T-helper 1 cell treated with Interleukin-12 subunit alpha and Interleukin-12 subunit beta and Interleukin-4 antibody, amounts not matched to agents 30 ng/mL and 1 ng/mL, for 36 hours (primary cell): ENCODE measurements at regions not wholly inside any gene's neighbourhood (a gene's known extent, or its start where the extent isn't known, plus 50 kb on each side); places are given as distances from the start of the nearest gene placed in this dataset.

ENCODE experiments used
- intact Hi-C: fragments of 100-400 bp; cut with micrococcal nuclease; formaldehyde crosslinking; loops from one replicate; pipeline ENCODE4 v1.15.1; 2024

DNA sequence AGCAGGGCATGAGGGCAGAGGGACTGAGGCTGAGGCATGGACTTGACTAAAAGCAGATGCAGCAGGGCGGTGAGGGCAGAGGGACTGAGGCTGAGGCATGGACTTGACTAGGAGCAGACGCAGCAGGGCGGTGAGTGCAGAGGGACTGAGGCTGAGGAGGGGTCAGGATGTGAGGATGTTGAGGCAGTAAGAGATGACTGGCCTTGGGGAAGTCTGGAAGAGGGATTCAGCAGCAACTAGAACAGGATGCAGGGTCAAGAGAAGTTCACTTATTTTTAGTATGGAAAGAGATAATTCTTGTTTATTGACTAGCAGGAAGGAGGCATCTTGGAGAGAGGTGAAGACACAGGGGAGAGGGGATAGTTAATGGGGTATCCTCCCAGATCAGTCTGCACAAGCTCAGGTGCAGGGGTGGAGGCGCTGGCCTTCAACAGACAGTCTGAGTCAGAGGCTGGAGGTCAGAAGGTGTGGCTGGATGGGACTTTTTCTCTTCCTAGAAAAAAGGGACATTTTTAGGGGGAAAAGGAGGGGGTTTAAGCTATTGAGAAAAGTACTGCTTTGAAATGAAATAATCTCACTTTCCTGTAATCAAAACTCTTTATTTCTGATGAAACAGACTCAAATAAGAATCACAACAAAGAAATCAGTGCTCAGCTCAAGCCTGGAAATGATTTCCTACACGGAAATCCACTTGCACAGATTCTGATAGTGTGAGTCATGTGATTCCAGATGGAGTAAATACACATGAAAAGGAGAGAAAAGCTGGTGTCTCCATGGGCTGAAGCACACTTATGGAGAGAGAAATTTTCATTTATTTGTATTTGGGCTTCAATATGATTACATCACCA is 130.9 kb downstream of the PALM2AKAP2 start:
- intact Hi-C loops: no loop called here

DNA sequence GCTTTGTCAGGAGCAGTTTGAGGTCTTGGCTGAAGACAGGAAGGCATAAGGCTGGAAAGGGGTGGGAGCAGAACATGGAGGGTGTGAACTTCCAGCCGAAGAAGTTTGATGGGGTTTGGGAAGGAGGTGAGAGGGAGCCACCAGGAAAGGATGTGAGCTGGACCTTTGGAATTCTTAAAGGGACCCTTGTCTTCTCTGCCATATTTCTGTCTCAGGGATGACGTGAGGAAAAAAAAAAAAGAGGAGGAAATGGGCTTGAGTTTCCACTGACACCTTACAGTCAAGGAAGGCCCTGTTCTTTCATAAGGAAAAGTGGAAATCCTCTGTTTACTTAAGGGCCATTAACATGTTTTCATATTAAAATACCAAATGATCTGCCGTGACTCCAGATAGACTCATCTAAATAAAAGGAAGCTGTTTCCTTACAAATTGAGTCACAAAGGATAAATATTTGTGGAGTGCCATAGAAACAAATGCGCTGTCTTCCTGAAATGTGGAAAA is 132.1 kb downstream of the PALM2AKAP2 start:
- intact Hi-C loops: no loop called here

DNA sequence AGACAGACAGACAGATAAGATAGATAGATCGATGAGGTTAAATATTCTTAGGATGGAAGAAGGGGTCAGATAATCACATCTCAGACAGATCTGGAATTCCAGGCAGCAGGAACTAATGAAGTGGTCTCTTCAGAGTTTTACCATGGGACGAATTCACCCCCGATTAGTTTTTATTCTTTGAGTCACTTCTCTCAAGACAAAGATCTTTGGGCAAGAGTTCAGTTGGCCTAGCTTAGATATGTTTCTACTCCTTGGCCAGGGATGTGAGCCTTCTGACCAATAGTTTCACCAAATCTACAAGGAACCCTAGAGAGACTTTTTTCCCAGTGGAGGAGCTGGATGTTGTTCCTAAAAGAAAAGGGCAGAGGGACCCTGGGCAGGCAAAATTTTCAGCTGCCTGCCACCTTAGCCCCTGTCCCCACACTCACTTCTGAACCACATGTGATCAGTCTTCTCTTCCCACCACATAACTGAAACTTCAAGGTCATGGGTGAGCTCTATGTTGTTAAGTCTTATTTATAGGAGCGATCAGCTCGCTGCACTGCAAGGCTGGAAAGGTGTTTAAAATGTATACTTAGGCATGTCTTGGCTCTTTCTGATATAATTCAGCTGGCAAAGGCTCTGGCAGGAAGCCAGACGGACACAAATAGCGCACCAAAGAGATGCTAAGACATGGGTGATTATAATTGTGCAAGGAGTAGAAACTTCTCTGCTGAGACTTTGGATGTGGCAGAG is 132.9 kb downstream of the PALM2AKAP2 start:
- intact Hi-C loops: no loop called here

DNA sequence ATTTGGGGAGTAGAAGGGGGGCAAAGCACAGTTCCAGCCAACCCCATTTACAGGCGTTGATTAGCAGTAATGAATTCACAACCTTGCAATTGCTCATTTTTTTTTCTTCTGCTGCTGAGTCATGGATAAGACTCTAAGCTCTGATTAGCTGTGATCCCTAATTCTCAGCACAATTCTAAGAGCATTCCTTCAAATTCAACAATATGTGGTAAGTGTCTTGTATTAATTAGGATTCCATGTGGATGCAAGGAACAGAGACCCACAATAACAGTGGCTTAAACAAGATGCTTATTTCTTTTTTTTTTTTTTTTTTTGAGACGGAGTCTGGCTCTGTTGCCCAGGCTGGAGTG is 133.4 kb downstream of the PALM2AKAP2 start:
- intact Hi-C loops: no loop called here

DNA sequence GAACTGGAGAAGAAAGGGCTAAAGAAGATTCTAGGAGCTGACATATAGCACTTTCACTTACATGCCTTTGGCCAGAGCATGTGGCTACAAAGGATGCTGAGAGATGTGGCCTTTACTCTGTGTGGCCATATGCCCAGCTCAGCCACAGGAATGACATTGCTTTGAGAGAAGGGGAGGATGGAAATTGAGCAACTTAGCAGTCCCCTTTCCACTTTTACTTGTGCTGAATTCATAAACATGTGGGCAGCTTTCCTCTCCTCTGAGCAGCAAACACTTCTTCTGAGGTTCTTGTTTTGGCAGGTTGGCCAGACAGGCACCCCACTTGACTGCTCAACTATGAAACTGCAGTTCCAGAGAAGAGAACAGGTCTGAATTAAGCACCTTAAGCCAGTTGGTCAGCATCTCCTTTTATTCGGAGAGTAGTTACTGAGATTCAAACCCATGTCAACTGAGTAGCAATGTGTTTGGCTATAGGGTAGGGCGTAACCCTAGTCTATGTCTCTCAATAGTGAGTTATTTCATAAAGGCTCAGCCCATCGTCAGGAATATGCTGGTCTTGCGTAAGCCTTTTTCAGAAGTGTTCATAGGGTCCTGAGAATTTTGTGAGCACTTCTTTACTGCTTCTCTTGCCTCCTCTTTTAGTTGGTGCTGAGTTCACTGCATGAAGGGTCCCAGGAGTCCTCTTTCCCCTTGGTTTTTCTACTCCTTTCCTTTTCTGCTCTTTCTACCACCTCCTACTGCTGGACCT is 134.5 kb downstream of the PALM2AKAP2 start:
- intact Hi-C loops: no loop called here

DNA sequence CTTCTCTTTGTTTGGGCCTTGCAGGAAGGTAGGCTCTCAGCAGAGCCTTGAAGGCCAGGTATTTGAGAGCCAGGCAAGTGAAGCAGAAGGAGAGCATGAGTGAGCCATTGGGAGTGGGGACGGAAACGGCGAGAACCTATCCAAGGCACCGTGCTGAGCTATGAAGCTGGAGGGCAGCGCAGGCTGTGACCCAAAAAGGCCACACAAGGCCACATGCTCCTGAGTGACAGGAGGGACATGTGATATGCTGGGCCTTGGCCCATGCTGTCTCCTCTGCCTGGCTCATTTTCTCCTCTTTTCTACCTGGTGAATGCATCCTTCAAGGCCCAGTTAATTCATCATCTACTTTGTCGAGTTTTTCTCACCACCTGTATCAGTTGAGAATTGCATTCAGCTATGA is 136.3 kb downstream of the PALM2AKAP2 start:
- intact Hi-C loops: no loop called here

DNA sequence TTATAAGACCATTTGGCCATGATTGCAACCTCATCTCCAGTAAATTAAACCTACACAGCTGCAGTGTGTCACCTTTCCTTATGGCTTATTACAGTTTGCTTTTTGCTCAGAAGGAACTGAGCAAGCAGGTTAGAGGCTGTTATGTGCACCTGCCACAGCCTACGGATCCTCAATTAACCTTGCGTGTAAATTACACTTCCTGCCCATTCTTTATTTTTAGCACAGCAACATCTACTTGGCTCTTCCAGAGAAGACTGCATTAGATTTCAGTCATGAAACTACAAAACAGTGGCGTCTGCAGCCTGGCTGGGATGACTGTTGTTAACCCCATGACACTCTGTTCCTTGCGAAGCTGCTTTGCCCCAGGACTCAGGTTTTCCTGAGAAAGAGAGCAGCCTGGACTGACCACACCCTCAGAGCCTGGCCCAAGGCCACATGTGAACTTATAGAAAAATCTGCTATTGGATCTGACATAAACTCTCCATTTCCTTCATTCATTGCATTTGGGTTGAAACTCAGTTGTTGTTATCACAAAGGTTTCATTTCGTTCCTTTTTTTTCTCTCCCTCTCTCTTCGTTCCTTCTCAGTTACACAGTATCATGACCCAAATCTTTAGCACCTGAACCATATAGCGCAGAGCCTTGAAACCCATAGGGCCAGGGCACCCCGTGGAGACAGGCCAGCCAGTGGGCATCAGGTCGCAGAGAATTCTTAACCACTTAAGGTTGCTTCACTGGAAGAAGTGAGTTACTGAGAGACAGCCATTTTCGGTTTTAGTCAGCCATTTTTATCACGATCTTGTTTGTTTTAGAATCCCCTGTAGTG is 138.6 kb downstream of the PALM2AKAP2 start:
- intact Hi-C loops: loop anchor here (1.0 to 2.0 kb wide), 8 partner anchors 16 to 239 kb away; no protein-coding TSS in a partner anchor

DNA sequence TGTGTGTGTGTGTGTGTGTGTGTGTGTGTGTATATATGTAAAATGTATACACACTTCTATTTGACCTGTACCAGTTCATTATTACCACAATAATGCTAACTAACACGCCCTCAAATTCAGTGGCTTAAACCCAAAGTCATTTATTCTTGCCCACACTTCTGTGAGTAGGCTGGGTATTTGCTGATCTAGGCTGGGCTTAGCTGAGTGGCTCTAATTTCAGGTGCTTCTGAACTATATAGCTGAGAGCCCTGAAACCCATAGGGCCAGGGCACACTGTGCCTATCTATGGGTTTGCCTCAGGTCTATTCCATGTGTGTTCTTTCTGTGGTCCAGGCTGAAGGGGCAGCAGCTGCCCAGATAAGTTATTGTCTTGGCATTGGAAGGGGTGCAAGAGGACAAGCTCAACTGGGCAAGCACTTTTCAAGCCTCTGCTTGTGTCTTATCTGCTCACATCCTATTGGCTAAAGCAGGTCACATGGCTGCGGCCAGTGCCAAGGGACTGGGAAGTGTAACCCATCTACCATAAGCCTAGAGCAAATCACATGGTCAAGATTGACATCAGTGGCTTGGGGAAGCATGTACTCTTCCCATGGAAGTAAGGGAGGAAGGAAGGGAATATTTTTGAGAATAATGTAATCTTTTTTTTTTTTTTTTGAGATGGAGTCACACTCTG is 139.9 kb downstream of the PALM2AKAP2 start:
- intact Hi-C loops: loop anchor here (1.0 to 2.0 kb wide), 3 partner anchors 15 to 25 kb away; no protein-coding TSS in a partner anchor

DNA sequence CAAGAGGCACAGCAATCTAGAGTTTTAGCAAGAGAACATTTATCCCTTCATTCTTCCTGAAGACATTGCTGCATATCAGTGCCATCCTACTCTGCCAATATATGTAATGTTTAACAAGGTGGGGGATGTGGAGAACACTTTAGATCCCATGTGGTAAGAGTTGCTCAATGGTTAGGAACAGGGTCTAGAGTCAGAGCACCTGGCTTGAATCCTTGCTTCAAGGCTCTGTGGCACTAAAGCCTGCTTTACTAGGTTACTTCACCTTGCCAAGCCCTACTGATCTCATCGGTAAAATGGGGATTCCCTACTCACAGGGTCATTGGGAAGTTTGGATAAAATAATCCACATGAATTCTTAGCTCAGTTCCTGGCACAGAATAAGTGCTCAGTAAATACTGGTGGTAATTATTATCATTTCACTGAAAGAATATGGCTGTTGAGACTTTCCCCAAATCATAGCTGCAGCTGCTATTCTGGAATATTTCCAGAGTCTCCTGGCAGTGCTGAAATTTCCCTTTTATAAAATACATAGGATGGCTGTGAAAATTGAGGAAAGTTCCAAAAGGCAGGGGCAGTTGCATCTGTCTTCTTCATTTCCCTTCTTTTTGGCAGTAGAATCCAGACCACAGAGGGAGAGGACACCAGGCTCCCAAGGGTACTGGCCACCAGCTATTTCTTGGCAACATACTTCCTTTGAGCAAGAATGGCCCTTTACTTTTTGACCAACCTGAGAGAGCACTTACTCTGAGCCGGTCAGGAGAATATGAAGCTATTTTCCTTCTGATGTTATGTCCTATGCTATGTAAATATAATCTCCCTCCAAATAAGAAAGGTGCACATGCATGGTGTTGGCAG is 142.8 kb downstream of the PALM2AKAP2 start:
- intact Hi-C loops: no loop called here

DNA sequence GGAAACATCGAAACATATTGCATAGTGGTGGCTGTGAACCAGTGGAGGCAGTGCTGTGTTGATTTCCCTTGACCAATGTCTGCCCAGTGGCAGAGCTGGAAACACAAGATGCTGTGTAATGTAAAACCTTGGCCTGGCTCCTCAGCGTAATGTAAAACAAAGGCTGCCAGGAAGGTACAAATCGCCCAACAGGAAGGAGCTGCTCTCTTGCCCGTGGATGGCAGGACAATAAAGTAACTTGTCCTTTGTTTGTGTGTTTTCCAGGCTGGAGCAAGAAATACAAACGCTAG is 143.4 kb downstream of the PALM2AKAP2 start:
- intact Hi-C loops: no loop called here

DNA sequence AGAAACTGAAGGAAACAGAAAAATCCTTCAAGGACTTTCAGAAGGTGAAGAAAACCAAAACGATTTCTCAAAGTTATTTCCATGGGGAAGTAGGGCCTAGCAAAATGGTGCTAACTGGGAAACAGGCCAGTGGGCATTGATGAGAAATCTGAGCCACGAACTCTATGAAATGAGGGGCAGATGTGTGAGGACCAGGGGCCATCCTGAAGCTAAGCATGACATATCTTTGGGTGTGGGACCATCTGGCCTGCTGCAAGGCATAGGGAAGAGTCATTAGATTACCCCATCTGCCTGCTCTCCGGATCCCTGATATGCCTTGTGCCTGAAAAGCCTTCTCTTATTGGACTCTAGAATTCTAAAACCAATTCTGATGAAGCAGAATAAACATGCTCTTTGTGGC is 143.8 kb downstream of the PALM2AKAP2 start:
- intact Hi-C loops: no loop called here

DNA sequence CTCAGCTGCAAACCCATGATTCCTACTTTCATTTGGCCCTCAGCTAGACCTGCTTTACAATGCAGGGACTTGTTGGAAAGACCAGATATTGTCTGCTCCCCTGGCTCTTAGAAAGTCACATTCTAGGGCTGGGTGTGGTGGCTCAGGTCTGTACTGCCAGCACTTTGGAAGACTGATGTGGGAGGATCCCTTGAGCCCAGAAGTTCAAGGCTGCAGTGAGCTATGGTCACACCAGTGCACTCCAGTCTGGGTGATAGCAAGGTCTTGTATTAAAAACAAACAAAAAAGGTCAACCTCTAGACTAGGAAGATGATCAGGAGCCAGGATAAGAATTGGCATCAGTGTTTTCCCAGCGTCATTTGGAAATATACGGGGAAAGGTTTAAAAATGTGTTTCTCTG is 145.8 kb downstream of the PALM2AKAP2 start:
- intact Hi-C loops: no loop called here

DNA sequence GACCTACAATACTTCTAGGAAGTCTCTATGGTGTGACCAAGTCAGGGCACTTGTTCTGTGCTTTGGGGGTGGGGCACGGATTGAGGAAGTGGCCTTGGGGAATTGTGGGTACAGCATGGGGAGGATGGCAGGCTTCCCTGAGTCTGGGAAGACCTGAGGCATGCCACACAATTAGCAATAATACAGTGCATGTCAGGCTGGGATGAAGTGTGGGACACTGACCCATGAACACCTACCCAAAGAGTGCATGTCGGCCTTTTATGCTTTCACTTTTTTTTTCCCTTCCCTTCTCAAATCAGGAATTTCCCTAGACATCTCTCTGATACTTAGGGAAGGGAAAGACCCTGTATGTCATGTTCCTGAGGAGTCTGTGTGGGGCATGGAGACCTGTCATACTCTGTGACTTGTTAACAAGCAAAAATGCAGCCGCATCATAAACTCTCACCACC is 146.4 kb downstream of the PALM2AKAP2 start:
- intact Hi-C loops: no loop called here

DNA sequence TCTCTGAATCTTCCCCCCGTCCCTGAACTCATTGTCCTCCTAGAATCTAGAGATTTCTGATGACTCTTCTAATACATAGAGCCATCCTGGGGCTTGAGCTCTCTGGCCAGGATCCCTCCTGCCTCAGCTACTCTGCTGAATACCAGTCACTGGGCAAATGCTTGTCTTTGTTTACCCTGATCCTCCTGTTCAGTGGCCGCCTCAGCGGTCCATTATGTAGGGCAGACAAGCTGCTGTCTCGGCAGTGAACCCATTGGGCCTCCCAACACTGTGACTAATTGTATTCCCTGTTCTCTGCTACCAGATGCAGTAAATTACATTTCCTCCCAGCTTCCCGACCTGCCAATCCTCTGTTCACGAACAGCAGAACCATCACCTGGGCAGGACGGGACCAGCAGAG is 151.6 kb downstream of the PALM2AKAP2 start:
- intact Hi-C loops: no loop called here

DNA sequence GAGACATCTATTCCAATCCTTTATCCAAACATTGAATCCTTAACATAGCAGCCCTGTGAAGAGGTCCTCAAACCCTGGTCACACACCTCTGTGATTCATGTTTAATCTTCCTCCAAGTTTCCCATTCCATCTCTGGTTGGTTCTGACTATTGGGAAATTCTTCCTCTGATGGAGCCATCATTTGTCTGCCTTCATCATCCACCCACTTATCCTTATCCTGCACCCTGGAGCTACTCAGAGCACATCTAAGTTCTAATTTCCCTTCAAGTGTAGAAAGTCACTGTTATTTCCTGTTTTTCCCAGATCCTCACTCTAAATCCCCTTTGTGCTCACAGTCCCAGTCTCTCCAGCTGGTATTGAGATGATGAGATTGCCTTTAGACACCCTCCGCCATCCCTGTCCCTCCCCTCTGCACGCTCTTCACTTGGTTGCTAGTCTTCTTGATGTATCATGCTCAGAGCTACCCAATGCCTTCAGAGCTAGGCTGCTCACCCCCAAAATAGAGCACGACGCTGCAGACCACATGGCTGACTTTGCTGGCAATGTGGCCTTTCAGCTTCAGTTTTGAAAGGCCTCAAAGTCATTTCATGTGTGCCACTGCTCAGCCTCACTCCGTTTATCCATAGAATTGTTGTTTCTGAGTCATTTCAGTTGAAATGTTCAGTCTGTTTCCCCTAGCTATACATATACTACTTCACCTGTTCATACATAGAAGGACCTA is 154.3 kb downstream of the PALM2AKAP2 start:
- intact Hi-C loops: loop anchor here (2.0 kb wide), 1 partner anchor 15 kb away; no protein-coding TSS in a partner anchor

DNA sequence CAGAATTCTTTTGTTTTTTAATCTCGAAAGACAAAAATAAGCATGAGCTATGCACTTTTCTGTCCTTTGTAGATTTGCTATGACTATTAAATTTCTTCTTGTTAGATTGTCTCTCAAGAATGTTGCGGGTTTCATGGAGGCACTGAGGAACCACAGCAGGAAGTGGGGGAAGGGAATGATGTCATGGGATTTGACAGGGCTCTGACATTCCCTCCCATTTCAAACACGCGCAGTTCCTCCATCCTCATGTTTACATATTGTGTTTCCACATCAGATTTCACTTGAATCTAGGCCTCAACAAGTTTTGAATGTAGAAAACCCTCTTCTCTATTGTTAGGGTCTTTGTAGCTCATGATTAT is 154.8 kb downstream of the PALM2AKAP2 start:
- intact Hi-C loops: loop anchor here (2.0 kb wide), 1 partner anchor 16 kb away; no protein-coding TSS in a partner anchor

DNA sequence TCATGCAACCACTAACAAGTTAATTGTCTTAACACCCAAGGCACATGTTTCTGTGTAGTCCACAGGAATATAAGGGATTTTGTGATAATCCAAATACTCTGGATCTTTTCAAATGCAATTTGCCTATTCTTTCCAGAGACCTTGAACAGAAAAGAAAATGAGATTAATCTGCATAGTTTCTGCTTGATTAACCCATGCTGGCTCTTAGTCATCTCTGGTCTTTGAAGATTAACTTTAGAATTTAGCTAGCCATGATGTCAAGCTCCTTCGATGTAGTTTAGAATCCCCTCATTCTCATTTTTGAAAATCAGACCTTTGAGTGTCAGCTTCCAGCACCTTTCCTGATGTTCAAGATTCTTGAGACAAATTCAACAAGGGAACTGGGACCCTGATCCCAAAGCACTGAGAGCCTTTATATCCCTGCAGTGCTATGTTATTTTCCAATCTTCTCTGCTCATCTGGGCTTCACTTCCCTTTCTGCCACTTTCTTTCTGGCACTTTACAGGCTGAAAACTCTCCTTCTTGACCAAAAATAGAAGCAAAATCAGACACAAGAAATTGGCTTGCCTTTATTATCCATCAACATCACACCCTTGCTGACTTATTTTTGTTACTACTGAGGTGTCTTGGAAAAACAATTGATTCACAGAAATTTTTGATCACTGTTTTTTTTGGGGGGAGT is 155.5 kb downstream of the PALM2AKAP2 start:
- intact Hi-C loops: loop anchor here (2.0 kb wide), 1 partner anchor 17 kb away; no protein-coding TSS in a partner anchor

DNA sequence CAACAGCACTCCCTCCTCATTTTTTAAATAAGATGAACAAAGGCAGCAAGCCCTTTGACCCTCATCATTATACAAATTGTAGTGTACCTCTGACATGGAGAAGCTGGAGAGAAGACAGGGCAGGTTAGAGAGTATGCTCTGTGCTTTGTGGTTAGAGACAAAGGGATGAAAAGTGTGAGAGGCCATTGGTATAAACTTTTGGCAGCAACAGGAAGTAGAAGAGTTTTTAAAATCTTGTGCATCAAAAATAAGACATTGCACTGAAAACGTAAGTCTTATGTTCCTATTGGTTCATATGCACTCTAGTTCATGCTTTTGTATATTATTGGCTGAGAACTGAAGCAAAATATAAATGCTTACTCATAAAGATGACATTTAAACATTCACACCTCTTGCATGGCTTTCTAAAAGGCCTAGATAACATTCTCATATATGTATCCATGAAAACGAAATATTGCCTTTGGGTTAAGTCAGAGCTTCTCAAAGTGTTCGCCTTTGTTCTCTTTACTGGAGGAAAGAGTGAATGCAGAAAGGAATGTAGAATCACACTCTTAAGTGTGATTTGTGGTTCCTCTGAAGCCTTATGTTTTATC is 158.0 kb downstream of the PALM2AKAP2 start:
- intact Hi-C loops: loop anchor here (1.0 kb wide), 2 partner anchors 19 to 30 kb away; no protein-coding TSS in a partner anchor
